Vagina (tissue), 2 donors: ENCODE measurements at regions not wholly inside any gene's neighbourhood (a gene's known extent, or its start where the extent isn't known, plus 50 kb on each side); places are given as distances from the start of the nearest gene placed in this dataset.

Experiments used
- CTCF ChIP-seq, 3 experiments: fragments of 450-650 bp in 2 of 3; fragments of 200-600 bp in 1 of 3; sonication (generic) in 1 of 3; IDR thresholded peaks; one replicate each; pipeline ENCODE4 v1.5.1; 2017 to 2019; ENCODE audit warnings: antibody characterized with exemption in 3 of 3, mild to moderate bottlenecking in 2 of 3, moderate library complexity in 2 of 3
- POLR2A ChIP-seq, 2 donors: fragments of 450-650 bp; IDR thresholded peaks; one replicate each; pipeline ENCODE4 v1.6.1; 2017; ENCODE audit warnings: antibody characterized with exemption in 2 of 2, mild to moderate bottlenecking in 2 of 2, moderate library complexity in 2 of 2

DNA sequence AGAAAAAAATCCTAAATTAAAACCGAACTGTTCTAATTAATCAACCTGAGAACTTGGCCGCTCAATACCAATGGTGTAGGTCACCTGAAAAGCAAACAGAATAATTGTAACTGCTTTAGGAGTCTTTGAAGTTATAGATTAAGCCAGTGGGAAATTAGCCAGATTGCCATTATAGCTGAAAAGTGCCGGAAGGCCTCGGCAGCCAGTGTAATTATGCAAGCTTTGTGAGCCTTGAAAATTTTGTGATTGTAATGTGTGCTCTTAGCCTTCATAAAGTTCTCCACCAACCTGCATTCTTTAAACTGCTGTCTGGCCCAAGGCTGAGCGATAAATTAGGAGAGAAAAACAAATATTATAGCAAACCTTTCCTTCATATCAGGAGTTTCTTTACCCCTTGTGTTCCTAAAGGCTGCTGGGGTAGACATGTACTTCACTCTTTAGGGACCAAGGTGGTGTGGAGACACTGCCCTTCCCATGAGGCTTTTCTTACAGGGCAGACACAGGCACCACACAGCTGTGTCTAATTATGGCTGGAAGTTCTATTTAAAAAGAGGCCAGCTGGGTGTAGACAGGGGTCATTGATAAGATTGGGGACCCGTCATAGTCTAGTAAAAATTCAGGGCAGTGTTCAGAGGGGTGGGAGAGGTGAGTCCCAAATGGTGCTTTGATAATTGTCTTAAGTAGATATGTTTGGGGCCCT, 991.2 kb downstream of the FLRT2 start:
- TF ChIP-seq CTCF (IDR thresholded peaks at IDR 0.05) (no peak), POLR2A (IDR thresholded peaks at IDR 0.05) (no peak)
